Medulla oblongata (tissue), 1 donor: ENCODE measurements at regions not wholly inside any gene's neighbourhood (a gene's known extent, or its start where the extent isn't known, plus 50 kb on each side); places are given as distances from the start of the nearest gene placed in this dataset.

Experiments used
- DNase-seq: peaks from one replicate; pipeline ENCODE4 v3.0.0-alpha.2; 2015; ENCODE audit errors: extremely low spot score

GRCh38 chr3:116848248-116848829, 138.8 kb downstream of the TUSC7 start:
- no peak for DNase-seq

GRCh38 chr3:116849261-116849688, 139.7 kb downstream of the TUSC7 start:
- no peak for DNase-seq

- no peak for DNase-seq
Measured at GRCh38 chr3:116852803-116853202, 143.2 kb downstream of the TUSC7 start.

- DNase-seq: no peak
Measured at GRCh38 chr3:116863270-116863770, 153.7 kb downstream of the TUSC7 start.

- peak; percentile 80 for DNase-seq
Measured at GRCh38 chr3:116863822-116864589, 154.4 kb downstream of the TUSC7 start.

- no peak for DNase-seq
Measured at GRCh38 chr3:116864590-116864927, 155.0 kb downstream of the TUSC7 start.

- DNase-seq: no peak
Measured at GRCh38 chr3:116870379-116870778, 160.8 kb downstream of the TUSC7 start.

GRCh38 chr3:116871905-116872304, 162.3 kb downstream of the TUSC7 start:
- no peak for DNase-seq

GRCh38 chr3:116872688-116873087, 163.1 kb downstream of the TUSC7 start:
- no peak for DNase-seq

GRCh38 chr3:116873142-116873541, 163.6 kb downstream of the TUSC7 start:
- no peak for DNase-seq

- DNase-seq: no peak
Measured at GRCh38 chr3:116877968-116878367, 168.4 kb downstream of the TUSC7 start.

GRCh38 chr3:116886202-116886893, 176.8 kb downstream of the TUSC7 start:
- no peak for DNase-seq

- DNase-seq: no peak
Measured at GRCh38 chr3:116896116-116896515, 186.5 kb downstream of the TUSC7 start.

GRCh38 chr3:116897382-116897781, 187.8 kb downstream of the TUSC7 start:
- DNase-seq: no peak

GRCh38 chr3:116899253-116899652, 189.7 kb downstream of the TUSC7 start:
- DNase-seq: no peak

- DNase-seq: no peak
Measured at GRCh38 chr3:116905334-116905733, 195.8 kb downstream of the TUSC7 start.

- DNase-seq: no peak
Measured at GRCh38 chr3:116905794-116906193, 196.2 kb downstream of the TUSC7 start.

- no peak for DNase-seq
Measured at GRCh38 chr3:116912116-116912515, 202.5 kb downstream of the TUSC7 start.

- no peak for DNase-seq
Measured at GRCh38 chr3:116914004-116914403, 204.4 kb downstream of the TUSC7 start.

GRCh38 chr3:116916836-116917235, 207.3 kb downstream of the TUSC7 start:
- DNase-seq: no peak

GRCh38 chr3:116920826-116921610, 211.4 kb downstream of the TUSC7 start:
- DNase-seq: no peak

- DNase-seq: no peak
Measured at GRCh38 chr3:116927918-116928317, 218.3 kb downstream of the TUSC7 start.
